Colonic mucosa (tissue), 4 donors: ENCODE measurements at regions not wholly inside any gene's neighbourhood (a gene's known extent, or its start where the extent isn't known, plus 50 kb on each side); places are given as distances from the start of the nearest gene placed in this dataset.

Source experiments
- DNase-seq: peaks from one replicate; pipeline ENCODE4 v3.0.0-alpha.2; 2020
- H3K27ac ChIP-seq: fragments of 200-600 bp; one replicate; pipeline ENCODE4 v1.8.0; 2021
- H3K27me3 ChIP-seq: fragments of 200-600 bp; one replicate; pipeline ENCODE4 v1.8.0; 2021
- H3K36me3 ChIP-seq: fragments of 200-600 bp; one replicate; pipeline ENCODE4 v1.8.0; 2021
- H3K4me1 ChIP-seq: fragments of 200-600 bp; one replicate; pipeline ENCODE4 v1.8.0; 2021; ENCODE audit warnings: mild to moderate bottlenecking
- H3K4me3 ChIP-seq: fragments of 200-600 bp; one replicate; pipeline ENCODE4 v1.8.0; 2021
- H3K9ac ChIP-seq, 2 donors: one replicate each; pipeline ENCODE4 v1.7.0; 2013; ENCODE audit warnings: control low read depth in 2 of 2, low read depth in 2 of 2, low read length in 2 of 2
- H3K9me3 ChIP-seq: fragments of 200-600 bp; one replicate; pipeline ENCODE4 v1.8.0; 2021
- intact Hi-C: fragments of 100-400 bp; cut with DNase I; formaldehyde crosslinking; loops from one replicate; pipeline ENCODE4 v1.14.1; 2022
- TF ChIP-seq, protein P1 (sequence below): fragments of 200-600 bp; IDR thresholded peaks from one replicate; pipeline ENCODE4 v1.8.0; 2022; ENCODE audit warnings: antibody characterized with exemption, mild to moderate bottlenecking
- donor health status: healthy.
- donor health status: DM: no; HTN: no; CAD: no.
- donor health status: DM: no; HTN: no; CAD: no.

DNA sequence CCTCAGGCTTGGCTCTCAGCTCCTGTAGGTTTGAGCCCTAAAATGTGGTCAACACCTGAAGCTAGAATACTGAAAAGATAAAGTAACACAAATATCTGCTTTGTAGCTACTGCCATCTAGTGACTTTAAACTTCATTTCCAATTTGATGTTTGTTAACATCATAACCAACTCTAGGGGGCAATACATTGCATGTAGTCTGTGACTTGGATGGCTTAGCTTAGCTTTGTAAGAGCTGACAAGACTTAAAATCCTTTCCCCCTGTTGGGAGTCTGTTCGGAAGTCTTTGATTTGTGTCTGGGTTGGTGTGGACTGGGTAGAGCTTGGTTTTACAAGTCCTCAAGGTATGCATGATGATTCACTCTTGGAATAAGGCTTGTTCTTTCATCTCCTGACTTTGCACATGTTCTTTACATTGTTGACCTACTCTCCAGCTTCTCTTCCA, 51.7 kb downstream of the SCN11A start:
- H3K9ac ChIP-seq = no peak overlapping the region
- no peaks in the 10 kb centered on the region for H3K4me1 ChIP-seq
- H3K27ac ChIP-seq = no peak overlapping the region
- no peaks in the 10 kb centered on the region for H3K9me3 ChIP-seq
- intact Hi-C loops = no loop called here
- no peak overlapping the region for H3K4me3 ChIP-seq
- DNase-seq = no peak
- TF ChIP-seq, protein P1, sequence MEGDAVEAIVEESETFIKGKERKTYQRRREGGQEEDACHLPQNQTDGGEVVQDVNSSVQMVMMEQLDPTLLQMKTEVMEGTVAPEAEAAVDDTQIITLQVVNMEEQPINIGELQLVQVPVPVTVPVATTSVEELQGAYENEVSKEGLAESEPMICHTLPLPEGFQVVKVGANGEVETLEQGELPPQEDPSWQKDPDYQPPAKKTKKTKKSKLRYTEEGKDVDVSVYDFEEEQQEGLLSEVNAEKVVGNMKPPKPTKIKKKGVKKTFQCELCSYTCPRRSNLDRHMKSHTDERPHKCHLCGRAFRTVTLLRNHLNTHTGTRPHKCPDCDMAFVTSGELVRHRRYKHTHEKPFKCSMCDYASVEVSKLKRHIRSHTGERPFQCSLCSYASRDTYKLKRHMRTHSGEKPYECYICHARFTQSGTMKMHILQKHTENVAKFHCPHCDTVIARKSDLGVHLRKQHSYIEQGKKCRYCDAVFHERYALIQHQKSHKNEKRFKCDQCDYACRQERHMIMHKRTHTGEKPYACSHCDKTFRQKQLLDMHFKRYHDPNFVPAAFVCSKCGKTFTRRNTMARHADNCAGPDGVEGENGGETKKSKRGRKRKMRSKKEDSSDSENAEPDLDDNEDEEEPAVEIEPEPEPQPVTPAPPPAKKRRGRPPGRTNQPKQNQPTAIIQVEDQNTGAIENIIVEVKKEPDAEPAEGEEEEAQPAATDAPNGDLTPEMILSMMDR = peak; percentile 71
- no peaks in the 10 kb centered on the region for H3K36me3 ChIP-seq
- H3K27me3 ChIP-seq = no peaks in the 10 kb centered on the region

DNA sequence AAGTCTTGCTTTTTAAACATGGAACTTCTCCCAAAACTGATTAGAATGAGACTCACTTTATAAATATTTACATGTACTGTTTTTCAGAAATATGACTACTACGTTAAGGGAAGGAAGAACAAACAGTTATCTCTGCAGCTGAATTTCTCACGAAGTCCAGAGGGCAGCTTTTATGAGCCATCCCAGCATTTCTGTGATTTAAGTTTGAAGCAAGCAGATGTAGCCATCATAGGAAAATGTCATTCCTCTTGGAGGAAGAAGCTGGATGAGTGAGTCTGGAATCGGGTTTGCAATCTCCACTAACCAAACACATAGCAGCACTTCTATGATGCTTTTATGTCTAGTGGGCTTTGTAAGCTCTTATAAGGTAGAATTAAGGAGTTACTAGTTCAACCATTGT, 53.7 kb downstream of the SCN11A start:
- intact Hi-C loops = no loop called here
- H3K27ac ChIP-seq = no peak overlapping the region
- H3K36me3 ChIP-seq = no peaks in the 10 kb centered on the region
- no peaks in the 10 kb centered on the region for H3K9me3 ChIP-seq
- no peak overlapping the region for H3K4me3 ChIP-seq
- H3K4me1 ChIP-seq = no peaks in the 10 kb centered on the region
- no peaks in the 10 kb centered on the region for H3K27me3 ChIP-seq
- no peak overlapping the region for H3K9ac ChIP-seq
- TF ChIP-seq, protein P1 = no peak
- DNase-seq = no peak

DNA sequence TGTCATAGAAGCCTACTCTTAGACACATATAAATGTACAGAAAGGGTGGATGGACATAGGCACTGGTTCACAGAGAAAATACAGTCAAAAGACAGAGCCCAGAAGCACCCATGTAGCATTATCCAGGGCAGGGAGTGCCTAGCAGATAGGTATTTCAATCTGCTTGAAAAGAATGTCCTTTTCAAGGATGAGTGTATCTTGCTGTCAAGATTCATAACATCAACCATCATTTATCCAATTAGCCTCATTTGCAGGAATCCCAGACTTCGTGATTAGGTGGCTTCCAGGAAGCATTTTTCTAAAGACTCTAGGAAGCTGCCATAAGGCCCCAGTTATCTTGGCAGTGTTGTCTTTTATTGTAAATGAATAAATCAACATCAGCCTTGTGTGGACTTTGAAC, 55.6 kb downstream of the SCN11A start:
- no peak for DNase-seq
- TF ChIP-seq, protein P1 = no peak
- Histone ChIP-seq H3K9ac (no peak overlapping the region), H3K9me3 (no peaks in the 10 kb centered on the region), H3K4me3 (no peak overlapping the region), H3K4me1 (no peaks in the 10 kb centered on the region), H3K27ac (no peak overlapping the region), H3K27me3 (no peaks in the 10 kb centered on the region), H3K36me3 (no peaks in the 10 kb centered on the region)
- intact Hi-C loops = no loop called here

GRCh38 chr3:38994251-38994650, 57.5 kb downstream of the SCN11A start:
- Histone ChIP-seq H3K9ac (no peak overlapping the region), H3K4me1 (no peaks in the 10 kb centered on the region), H3K9me3 (no peaks in the 10 kb centered on the region), H3K27me3 (no peaks in the 10 kb centered on the region), H3K4me3 (no peak overlapping the region), H3K27ac (no peak overlapping the region), H3K36me3 (no peaks in the 10 kb centered on the region)
- DNase-seq = no peak
- TF ChIP-seq, protein P1 = no peak
- intact Hi-C loops = no loop called here

GRCh38 chr3:38992117-38992760, 59.5 kb downstream of the SCN11A start:
- Histone ChIP-seq H3K4me3 (no peak overlapping the region), H3K27ac (no peak overlapping the region), H3K36me3 (no peaks in the 10 kb centered on the region), H3K4me1 (no peaks in the 10 kb centered on the region), H3K9ac (no peak overlapping the region), H3K27me3 (no peaks in the 10 kb centered on the region), H3K9me3 (no peaks in the 10 kb centered on the region)
- TF ChIP-seq, protein P1 = no peak
- no peak for DNase-seq
- intact Hi-C loops = no loop called here
